Hindlimb muscle (tissue), 1 donor: ENCODE measurements at regions not wholly inside any gene's neighbourhood (a gene's known extent, or its start where the extent isn't known, plus 50 kb on each side); places are given as distances from the start of the nearest gene placed in this dataset.
"Not testable (repeated sequence)": the region's sequence is repeated elsewhere in the genome, so short reads cannot be mapped to it uniquely, and the experiment has no call there.

Experiments
- DNase-seq: peaks from one replicate; pipeline ENCODE4 v3.0.0-alpha.2; 2013

DNA sequence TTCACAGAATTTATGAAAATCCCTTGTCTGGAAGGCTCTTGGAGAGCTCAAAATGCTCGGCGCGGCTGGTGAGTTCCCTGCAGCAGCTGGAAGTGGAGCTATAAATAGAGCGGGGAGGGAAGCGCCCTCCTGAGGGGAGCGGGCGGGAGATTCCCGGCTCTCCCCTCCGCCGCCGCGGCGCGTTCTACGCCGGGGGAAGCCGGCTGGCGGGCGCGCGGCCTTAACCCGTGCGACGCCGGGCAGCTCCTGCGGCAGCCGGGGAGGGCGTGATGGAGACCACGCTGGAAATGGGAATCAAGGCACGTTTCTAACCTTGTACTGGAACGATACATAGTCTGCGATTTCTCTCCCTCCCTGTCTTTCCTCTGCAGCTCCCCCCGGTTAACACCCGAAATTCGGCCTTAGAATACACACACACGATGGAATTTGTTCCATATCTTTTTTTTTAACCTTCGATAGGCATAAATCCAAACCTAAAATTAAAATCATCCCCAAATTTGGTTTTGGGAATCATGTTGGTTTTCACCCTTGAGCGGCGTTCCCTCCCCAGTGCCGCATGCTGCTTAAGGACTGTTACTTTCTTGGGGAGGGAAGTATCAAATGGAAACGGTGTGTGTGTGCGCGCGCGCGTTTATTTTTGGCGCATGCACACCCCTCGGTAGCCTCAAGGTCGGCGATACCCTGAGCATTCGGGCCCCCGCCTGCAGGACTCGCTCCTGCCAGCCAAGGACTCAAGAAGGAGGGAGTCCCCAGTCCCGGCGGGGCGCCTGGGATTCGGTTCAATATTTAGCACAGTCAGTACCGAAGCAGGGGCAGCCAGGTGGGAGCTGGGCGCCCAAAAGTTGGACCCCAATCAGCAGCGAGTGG lies 306.3 kb upstream of the KCNN2 start:
- peak; percentile 79 for DNase-seq

- no peak for DNase-seq
Measured at GRCh38 chr5:114056185-114056538, 305.7 kb upstream of the KCNN2 start.

GRCh38 chr5:114060866-114061265 lies 301.0 kb upstream of the KCNN2 start:
- no peak for DNase-seq

- no peak for DNase-seq
Measured at GRCh38 chr5:114062932-114063867, 298.7 kb upstream of the KCNN2 start.

DNA sequence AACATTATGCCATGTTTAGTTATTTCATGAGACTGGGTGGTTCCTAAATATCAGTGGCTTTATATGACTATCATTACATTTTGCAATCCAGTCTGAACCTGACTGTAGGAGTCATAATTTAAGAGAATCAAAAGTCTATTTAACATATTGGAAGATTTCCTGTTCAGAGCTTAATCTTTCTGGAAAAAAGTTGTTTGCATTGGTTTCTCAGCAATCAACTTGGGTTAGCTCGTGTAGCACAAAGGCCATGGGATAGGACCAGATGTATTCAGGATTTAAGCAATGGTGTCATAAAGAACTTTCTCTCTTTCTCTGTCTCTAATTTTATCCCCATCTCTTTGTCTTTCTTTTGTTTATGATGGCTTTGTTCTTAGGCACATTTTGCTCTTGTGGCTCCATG lies 296.0 kb upstream of the KCNN2 start:
- DNase-seq, result no peak

DNA sequence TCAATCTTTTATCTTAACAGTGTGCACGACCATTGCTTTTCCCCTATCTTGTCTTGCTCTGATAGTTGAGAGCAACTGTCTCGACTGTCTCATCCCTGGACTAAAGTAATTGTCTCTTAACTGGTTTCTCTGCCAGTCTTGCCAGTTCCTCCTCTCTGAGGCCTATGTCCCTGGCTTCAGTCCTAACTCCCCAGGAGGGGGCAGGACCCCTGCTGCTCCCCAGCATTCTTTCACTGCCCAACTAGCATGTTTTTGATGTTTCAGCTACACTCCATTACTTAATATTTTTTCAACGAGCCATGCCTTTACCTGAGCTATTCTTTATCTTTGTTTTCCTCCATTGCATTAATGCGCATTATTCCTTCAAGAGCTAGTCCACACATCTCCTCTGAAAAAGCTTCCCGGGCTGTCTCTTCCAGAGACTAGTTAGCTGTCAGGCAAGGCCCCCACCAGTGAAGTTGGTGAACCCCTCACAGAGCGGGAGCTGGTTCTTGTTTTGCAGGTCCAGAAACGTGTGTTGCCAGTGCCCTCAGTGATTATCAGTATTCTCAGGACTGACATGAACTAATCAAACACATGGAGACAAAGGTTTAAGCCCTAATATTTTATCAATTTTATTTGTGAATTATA lies 291.7 kb upstream of the KCNN2 start:
- DNase-seq, result no peak

GRCh38 chr5:114089259-114089658 lies 272.6 kb upstream of the KCNN2 start:
- peak; percentile 32 for DNase-seq

- DNase-seq, result no peak
Measured at GRCh38 chr5:114097570-114097969, 264.3 kb upstream of the KCNN2 start.

DNA sequence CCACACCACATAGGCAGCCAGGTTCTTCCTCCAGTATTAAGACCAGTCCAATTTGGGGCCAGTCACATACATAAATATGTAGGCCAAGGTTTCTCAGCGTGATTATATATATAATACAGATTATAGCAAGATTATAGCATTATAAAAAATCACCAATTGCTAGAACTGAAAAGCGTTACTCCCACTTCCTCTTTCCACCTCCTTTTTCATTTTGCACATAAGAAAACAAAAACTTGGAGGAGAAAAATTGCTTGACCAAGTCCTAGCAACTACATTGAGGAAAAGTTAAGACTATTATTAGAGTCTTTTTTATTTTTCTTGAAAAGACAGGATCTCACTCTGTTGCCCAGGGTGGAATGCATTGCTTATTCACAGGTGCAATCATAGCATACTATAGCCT lies 262.7 kb upstream of the KCNN2 start:
- DNase-seq, result no peak

GRCh38 chr5:114101153-114101552 lies 260.7 kb upstream of the KCNN2 start:
- DNase-seq, result peak; percentile 3

GRCh38 chr5:114113604-114114003 lies 248.3 kb upstream of the KCNN2 start:
- no peak for DNase-seq

GRCh38 chr5:114116981-114117380 lies 244.9 kb upstream of the KCNN2 start:
- DNase-seq, result no peak

DNA sequence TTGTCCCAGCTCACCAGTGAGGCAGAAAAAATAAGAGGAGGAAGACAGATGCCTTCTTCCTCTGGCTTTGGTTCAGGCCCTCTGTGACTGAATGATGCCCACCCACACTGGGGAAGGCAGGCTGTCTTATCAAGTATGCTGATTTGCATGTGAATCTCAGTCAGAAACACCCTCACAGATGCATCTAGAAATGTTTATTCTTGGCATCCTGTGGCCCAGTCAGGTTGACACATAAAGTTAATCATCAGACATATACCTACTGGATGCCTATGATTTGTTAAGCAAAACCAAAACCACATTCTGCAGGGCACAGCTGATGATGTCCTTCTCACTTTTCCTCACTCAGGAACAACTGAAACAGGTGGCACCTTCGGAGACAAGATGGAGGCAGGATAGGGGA lies 243.4 kb upstream of the KCNN2 start:
- DNase-seq, result no peak

DNA sequence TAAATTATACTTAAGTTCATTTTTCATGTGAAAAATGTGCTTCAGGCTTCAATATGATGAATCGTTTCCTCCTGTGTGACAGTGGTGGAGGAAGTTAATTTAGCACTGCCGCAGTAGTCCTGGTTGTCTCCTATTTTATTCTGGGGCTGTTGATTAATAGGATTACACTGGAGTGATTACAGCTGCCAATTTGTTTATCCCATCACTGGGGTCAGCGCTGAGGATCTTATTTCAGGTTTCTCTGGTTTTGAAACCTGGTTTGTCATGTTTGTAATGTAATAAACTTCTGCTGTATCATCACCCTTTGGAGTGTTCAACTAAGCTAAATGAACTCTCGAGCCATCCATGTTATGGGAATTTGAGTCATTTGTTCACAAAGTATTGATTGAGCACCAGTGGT lies 241.7 kb upstream of the KCNN2 start:
- no peak for DNase-seq

- DNase-seq, result no peak
Measured at GRCh38 chr5:114122852-114123251, 239.0 kb upstream of the KCNN2 start.

- no peak for DNase-seq
Measured at GRCh38 chr5:114123654-114124053, 238.2 kb upstream of the KCNN2 start.

DNA sequence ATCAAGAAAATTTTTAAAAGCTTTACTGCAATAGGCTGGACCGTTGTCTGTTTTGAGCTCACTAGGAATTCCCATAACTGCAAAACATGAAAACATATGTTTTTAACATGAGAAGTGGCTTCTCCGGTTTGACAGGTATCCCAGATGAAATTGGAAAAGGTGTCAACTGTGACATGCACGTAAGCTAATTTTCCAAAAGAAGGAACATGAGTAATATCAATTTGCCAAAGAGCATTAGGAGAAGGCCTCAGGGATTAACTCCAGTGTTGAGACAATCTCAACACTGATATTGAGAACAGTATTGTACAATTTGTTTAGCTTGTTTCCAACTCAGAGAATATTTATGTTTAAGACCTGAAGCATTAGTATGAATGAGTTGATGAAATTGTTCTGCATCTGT lies 215.5 kb upstream of the KCNN2 start:
- DNase-seq, result no peak

GRCh38 chr5:114148253-114148652 lies 213.6 kb upstream of the KCNN2 start:
- DNase-seq, result no peak

- not testable (repeated sequence) for DNase-seq
Measured at GRCh38 chr5:114148728-114149127, 213.1 kb upstream of the KCNN2 start.

DNA sequence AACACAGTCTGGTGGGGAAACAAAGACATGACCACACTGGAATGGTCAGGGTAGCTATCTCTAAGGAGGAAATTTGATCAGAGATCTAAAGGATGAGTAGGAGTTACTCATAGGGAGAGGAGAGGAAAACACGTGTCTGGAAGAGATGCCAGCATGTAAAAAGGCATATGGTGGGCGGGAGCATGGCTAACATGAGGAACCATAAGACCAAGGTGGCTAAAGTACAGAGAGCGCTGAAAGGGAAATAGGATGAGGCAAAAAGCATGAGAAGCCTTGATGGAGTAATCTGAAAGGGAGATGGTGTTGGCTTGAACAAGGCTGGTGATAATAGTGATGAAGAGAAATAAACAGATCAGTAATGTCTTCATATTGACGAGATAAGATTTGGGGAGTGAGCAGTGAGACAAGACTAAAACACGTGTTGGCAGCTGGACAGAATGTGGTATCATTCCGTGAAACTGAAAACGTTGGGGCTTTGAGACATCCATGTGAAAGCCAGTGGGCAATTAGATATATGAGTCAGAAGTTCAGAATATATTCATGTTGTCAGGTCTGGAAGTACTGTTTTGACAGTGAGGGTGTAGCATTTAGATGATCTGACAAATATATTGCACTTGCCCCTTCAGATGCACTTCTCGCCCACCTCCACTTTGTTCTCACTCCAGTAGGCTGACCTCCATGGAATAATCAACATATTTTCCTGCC lies 209.1 kb upstream of the KCNN2 start:
- no peak for DNase-seq

DNA sequence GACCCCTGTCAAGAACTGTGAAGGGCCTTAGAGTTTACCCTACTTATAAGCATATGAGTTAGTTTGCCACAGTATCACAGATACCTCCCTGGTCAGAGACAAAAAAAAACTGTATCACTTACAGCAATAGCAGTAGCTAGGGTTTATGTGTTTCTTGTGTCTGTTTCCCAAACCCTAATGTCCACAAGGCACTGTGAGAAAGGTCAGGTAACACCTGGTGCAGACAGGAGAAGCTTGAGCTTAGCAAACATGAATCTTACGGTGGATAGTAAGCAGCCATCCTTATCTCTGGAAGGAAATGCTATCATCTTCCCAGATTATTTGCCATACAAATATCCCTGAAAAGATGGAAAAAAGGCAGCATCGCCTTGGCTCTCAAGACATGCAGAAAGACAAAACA lies 208.5 kb upstream of the KCNN2 start:
- DNase-seq, result no peak

DNA sequence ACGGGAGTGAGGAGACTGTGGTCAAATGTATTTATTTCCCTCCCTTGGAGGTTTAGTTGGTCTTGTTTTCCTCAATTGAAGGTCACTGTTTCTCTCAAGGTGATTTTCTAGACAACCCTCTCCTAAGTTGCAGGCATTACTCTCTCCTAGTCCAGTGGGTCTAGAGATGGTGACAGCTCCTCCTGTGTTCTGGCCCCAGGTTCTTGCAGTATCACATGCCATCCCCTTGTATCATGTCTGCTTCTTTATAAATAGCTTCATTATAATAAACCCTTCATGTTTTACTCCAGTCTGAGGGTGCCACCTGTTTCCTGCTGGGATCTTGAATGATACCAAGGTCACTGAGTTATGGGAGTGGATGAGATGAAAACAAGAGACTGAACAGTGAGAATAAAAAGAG lies 208.0 kb upstream of the KCNN2 start:
- DNase-seq, result no peak

- DNase-seq, result no peak
Measured at GRCh38 chr5:114166081-114166480, 195.8 kb upstream of the KCNN2 start.
